Fibroblast of lung (primary cell): ENCODE measurements at regions not wholly inside any gene's neighbourhood (a gene's known extent, or its start where the extent isn't known, plus 50 kb on each side); places are given as distances from the start of the nearest gene placed in this dataset.

ENCODE experiments used
- CTCF ChIP-seq, 2 donors: IDR thresholded peaks in 1 of 2; conservative IDR thresholded peaks in 1 of 2; 1 replicate in 1 of 2; 2 replicates in 1 of 2; pipeline ENCODE4 v1.5.1; 2011 to 2012; ENCODE audit warnings: low read length in 2 of 2, control low read depth in 1 of 2, inconsistent platforms in 1 of 2, low read depth in 1 of 2, mild to moderate bottlenecking in 1 of 2
- EZH2 ChIP-seq: IDR thresholded peaks from 2 replicates; pipeline ENCODE4 v1.5.1; 2012; ENCODE audit warnings: low read length, control low read depth, mild to moderate bottlenecking; ENCODE audit errors: missing control alignments

- TF ChIP-seq CTCF (conservative IDR thresholded peaks at IDR 0.05 in 1 of 2, IDR thresholded peaks at IDR 0.05 in 1 of 2; ENCODE audit: low read depth in 1 of 2, low read length in 2 of 2) (no peak), EZH2 (no peak)
These were observed 409.4 kb upstream of the CD180 start for GRCh38 chr5:67605730-67606585.
